Spleen (tissue), 7 donors: ENCODE measurements at regions not wholly inside any gene's neighbourhood (a gene's known extent, or its start where the extent isn't known, plus 50 kb on each side); places are given as distances from the start of the nearest gene placed in this dataset.

Experiments used
- CTCF ChIP-seq, 11 experiments: fragments of 200-600 bp in 7 of 11; fragments of 450-650 bp in 4 of 11; sonication (generic) in 4 of 11; IDR thresholded peaks in 8 of 11; conservative IDR thresholded peaks in 3 of 11; 1 replicate in 7 of 11; 2 replicates in 4 of 11; pipeline versions ENCODE4 v1.4.0 to v1.8.0; 2016 to 2021; ENCODE audit warnings: antibody characterized with exemption in 11 of 11, inconsistent platforms in 4 of 11, mild to moderate bottlenecking in 1 of 11
- POLR2A ChIP-seq, 3 donors: fragments of 450-650 bp; IDR thresholded peaks; one replicate each; pipeline ENCODE4 v1.5.1; 2017; ENCODE audit warnings: antibody characterized with exemption in 3 of 3, mild to moderate bottlenecking in 1 of 3
- POLR2AphosphoS5 ChIP-seq, 3 donors: sonication (generic); formaldehyde crosslinking; IDR thresholded peaks; one replicate each; pipeline ENCODE4 v1.5.1; 2017; ENCODE audit warnings: antibody characterized with exemption in 3 of 3
- donor health status: DM: no; HTN: no; CAD: no; lungs with moderate emphysema.
- donor health status: DM: no; HTN: no; CAD: no.
- donor health status: DM: no; HTN: no; CAD: no.

GRCh38 chr6:168826726-168827585 lies 386.0 kb downstream of the SMOC2 start:
- TF ChIP-seq CTCF (IDR thresholded peaks at IDR 0.05 in 8 of 11, conservative IDR thresholded peaks at IDR 0.05 in 3 of 11) (no peak), POLR2A (IDR thresholded peaks at IDR 0.05) (no peak), POLR2AphosphoS5 (IDR thresholded peaks at IDR 0.05) (no peak)
